ENCODE measurements at regions not wholly inside any gene's neighbourhood (a gene's known extent, or its start where the extent isn't known, plus 50 kb on each side); places are given as distances from the start of the nearest gene placed in this dataset.

- no peaks in the 10 kb centered on the region for H3K36me3 ChIP-seq
- H3K27ac ChIP-seq = no peak overlapping the region
- 48% methylated on average over 2 of the region's 2 CpGs; no CpG with 5 or more reads in 1 of the 2 donors for WGBS, 2 donors (ENCODE audit: low coverage in 1 of 2)
- no peaks in the 10 kb centered on the region for H3K4me1 ChIP-seq
- no peak for DNase-seq
- TF ChIP-seq POLR2AphosphoS5 (IDR thresholded peaks at IDR 0.05) = no peak
- no peak for TF ChIP-seq CTCF (IDR thresholded peaks at IDR 0.05)
- TF ChIP-seq POLR2A (IDR thresholded peaks at IDR 0.05) = no peak
- no peak for TF ChIP-seq EP300 (IDR thresholded peaks at IDR 0.05; ENCODE audit: low read depth)
- intact Hi-C loops (cut with DNase I; ENCODE audit: low total_unique reads) (no loop called here), in situ Hi-C loops (cut with MboI; ENCODE audit: low pct_ligation_motif_present in 1 of 4, low pct_unique_long_range_greater_than_20kb in 1 of 4, low sequenced_read_pairs in 3 of 4) (no loop called here)
- H3K9me3 ChIP-seq = no peaks in the 10 kb centered on the region
- H3K4me3 ChIP-seq = no peak overlapping the region
- H3K27me3 ChIP-seq = no peaks in the 10 kb centered on the region
Observed at GRCh38 chr18:77948567-77948966, 698.9 kb downstream of the GALR1 start.

- Histone ChIP-seq H3K4me1 (no peaks in the 10 kb centered on the region), H3K9me3 (no peaks in the 10 kb centered on the region), H3K27ac (no peak overlapping the region), H3K27me3 (no peaks in the 10 kb centered on the region), H3K36me3 (no peaks in the 10 kb centered on the region), H3K4me3 (no peak overlapping the region)
- in situ Hi-C loops (cut with MboI; ENCODE audit: low pct_ligation_motif_present in 1 of 4, low pct_unique_long_range_greater_than_20kb in 1 of 4, low sequenced_read_pairs in 3 of 4) (no loop called here), intact Hi-C loops (cut with DNase I; ENCODE audit: low total_unique reads) (no loop called here)
- TF ChIP-seq EP300 (IDR thresholded peaks at IDR 0.05; ENCODE audit: low read depth) = no peak
- TF ChIP-seq POLR2AphosphoS5 (IDR thresholded peaks at IDR 0.05) = no peak
- TF ChIP-seq POLR2A (IDR thresholded peaks at IDR 0.05) = no peak
- no peak for TF ChIP-seq CTCF (IDR thresholded peaks at IDR 0.05)
- no peak for DNase-seq
- WGBS, 2 donors (ENCODE audit: low coverage in 1 of 2) = 67 to 78% methylated on average over 7 of the region's 7 CpGs
Observed at GRCh38 chr18:77949355-77949973, 699.8 kb downstream of the GALR1 start.

GRCh38 chr18:77959248-77959647 is 709.6 kb downstream of the GALR1 start:
- H3K4me3 ChIP-seq = no peak overlapping the region
- H3K27ac ChIP-seq = no peak overlapping the region
- no peaks in the 10 kb centered on the region for H3K27me3 ChIP-seq
- 55% methylated on average over 1 of the region's 1 CpG; no CpG with 5 or more reads in 1 of the 2 donors for WGBS, 2 donors (ENCODE audit: low coverage in 1 of 2)
- no peaks in the 10 kb centered on the region for H3K4me1 ChIP-seq
- no peaks in the 10 kb centered on the region for H3K9me3 ChIP-seq
- TF ChIP-seq POLR2A (IDR thresholded peaks at IDR 0.05) (no peak), EP300 (IDR thresholded peaks at IDR 0.05; ENCODE audit: low read depth) (no peak)
- in situ Hi-C loops (cut with MboI; ENCODE audit: low pct_ligation_motif_present in 1 of 4, low pct_unique_long_range_greater_than_20kb in 1 of 4, low sequenced_read_pairs in 3 of 4) = no loop called here
- intact Hi-C loops (cut with DNase I; ENCODE audit: low total_unique reads) = no loop called here
- no peaks in the 10 kb centered on the region for H3K36me3 ChIP-seq
- no peak for DNase-seq

GRCh38 chr18:77960791-77961410 is 711.3 kb downstream of the GALR1 start:
- no peak for DNase-seq
- intact Hi-C loops (cut with DNase I; ENCODE audit: low total_unique reads) = no loop called here
- Histone ChIP-seq H3K9me3 (no peaks in the 10 kb centered on the region), H3K4me3 (no peak overlapping the region), H3K36me3 (no peaks in the 10 kb centered on the region), H3K27me3 (no peaks in the 10 kb centered on the region), H3K4me1 (no peaks in the 10 kb centered on the region), H3K27ac (no peak overlapping the region)
- WGBS, 2 donors (ENCODE audit: low coverage in 1 of 2) = 56 to 67% methylated on average over 7 of the region's 7 CpGs
- no peak for TF ChIP-seq POLR2AphosphoS5 (IDR thresholded peaks at IDR 0.05)
- no peak for TF ChIP-seq CTCF (IDR thresholded peaks at IDR 0.05)
- TF ChIP-seq EP300 (IDR thresholded peaks at IDR 0.05; ENCODE audit: low read depth) = no peak
- TF ChIP-seq POLR2A (IDR thresholded peaks at IDR 0.05) = no peak
- in situ Hi-C loops (cut with MboI; ENCODE audit: low pct_ligation_motif_present in 1 of 4, low pct_unique_long_range_greater_than_20kb in 1 of 4, low sequenced_read_pairs in 3 of 4) = no loop called here
